ENCODE measurements at regions not wholly inside any gene's neighbourhood (a gene's known extent, or its start where the extent isn't known, plus 50 kb on each side); places are given as distances from the start of the nearest gene placed in this dataset.

DNA sequence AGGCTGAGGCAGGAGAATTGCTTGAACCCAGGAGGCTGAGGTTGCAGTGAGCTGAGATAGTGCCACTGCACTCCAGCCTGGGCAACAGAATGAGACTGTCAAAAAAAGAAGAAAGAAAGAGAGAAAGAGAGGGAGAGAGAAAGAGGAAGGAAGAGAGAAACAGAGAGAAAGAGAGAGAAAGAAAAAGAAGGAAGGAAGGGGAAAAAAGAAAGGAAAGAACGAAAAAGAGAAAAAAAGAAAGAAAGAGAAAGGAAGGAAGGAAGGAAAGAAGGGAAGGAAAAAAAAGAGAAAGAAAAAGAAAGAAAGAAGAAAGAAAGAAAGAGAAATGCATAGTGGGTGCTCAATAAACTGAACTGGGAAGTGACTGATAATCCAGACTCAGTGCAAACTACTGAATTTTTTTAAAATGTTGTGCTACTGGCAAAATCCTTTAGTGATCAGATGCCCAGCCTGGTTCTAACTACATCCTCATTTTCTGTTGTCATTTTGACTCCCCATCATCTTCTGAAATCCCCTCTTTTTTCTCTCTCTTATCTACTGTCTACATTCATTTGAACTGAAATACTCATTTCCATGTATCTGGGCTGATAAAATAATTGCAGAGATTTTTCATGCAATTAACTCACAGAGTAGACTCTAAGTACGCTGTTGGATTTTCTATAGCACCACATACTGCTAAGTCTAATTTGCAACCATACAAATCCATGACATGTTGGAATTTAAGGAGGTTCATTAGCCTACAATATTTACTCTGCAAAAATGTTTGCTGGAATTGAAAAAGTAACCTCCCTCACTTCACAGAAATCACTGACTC is 85.3 kb upstream of the HIVEP1 start:
- no peak for DNase-seq (ENCODE audit: low read depth)

DNA sequence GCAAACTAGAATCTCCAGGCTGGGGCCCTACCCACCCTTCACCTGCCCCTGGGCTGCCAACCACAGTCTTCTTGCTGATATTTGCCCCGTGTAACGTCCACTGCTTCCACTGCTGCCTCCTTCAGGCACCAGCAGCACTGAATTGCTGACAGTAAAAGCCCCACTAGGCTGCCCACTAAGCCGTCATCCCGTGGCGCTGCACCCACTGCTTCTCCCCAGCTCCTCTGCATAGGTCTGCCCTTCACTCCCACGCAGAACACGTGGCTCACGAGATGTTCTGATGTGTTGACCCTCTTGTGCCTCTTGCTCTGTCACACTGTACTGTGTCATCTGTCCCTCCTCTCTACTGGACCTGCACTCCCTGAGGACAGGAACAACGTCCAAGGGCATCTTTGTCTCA is 86.3 kb upstream of the HIVEP1 start:
- DNase-seq (ENCODE audit: low read depth): no peak

DNA sequence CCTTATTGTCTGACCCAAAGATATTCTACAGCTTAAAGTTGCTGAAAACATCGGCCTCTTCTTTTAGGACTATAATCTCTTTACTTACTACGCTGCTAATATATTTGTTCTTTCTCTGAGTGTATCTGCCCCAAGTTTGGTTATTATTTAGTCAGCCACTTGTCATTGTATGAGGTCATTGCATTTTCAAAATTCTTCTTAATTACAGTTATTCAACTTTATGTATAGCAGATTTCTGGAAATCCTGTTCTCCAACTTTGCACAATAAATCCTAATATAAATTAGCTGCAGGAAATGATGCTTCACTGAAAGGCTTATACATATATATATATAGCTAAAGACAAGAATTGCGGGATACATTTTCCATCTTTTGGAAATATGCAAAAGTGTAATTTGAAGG is 88.5 kb upstream of the HIVEP1 start:
- no peak for DNase-seq (ENCODE audit: low read depth)

DNA sequence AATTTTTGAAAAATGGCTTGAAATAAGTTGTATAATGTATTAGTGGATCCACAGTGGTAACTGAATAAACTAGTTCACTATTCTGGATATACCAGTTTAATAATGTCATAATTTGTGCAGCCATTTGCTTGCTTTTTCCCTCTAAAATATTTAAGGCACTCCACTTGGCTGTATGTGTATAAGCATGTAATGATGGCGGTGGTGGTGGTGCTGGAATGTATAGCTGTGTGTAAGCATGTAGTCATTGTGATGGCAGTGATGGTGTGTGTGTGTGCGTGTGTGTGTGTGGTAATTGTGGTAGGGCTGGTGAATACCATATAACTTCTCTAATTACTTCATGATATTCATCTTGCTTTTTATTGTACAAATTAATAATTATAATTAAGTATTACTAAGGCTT is 89.2 kb upstream of the HIVEP1 start:
- no peak for DNase-seq (ENCODE audit: low read depth)

GRCh38 chr6:11921751-11922150 is 90.4 kb upstream of the HIVEP1 start:
- no peak for DNase-seq (ENCODE audit: low read depth)

DNA sequence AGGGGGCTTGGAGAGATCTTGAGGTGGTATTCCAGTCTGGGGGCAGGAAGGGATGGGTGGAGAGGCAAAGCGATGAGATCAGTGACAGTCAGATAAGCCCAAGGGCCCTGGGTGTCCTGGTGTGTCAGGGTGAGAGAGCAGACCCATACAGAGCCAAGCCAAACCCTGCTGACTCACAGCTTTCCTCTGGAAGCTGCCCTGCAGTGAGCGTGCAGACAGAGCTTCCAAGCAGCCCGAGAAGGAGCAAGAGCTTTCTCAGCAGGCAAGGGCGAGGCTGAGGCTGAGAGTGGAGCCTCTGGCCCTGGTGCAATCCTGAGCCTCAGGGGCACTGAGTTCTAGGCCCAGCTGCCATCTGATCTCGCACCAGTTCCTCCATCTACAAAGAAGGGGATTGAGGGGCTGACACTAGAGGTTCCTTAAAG is 91.1 kb upstream of the HIVEP1 start:
- DNase-seq (ENCODE audit: low read depth): peak; percentile 92

GRCh38 chr6:11920566-11920965 is 91.5 kb upstream of the HIVEP1 start:
- DNase-seq (ENCODE audit: low read depth): no peak

DNA sequence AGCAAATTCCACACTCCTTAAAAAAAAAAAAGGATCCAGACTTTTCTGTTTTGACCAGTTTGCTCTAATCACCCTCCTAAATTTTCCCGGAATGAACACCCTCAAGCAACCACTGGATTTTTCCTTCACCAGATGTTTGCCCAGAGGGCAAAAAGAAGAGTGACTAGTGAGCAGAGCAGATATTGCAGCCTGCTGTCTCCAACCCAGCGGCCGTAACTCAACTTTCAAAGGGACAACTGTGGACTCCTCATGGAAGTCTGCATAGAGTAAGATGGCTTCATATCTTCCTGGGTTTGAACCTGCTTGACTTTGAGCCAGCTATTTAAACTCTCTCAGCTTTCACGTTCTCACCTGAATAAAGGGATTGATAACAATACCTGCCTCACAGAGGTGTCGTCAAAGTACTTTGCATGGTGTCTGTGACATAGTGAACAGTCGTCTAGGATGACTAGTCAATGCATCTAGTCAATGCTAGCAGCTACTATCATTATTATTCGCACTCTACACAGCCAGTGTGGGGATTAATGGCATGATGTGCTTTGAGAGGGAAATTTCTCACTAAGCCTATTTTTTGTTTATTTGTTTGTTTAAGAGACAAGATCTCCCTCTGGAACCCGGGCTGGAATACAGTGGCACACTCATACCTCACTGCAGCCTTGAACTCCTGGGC is 92.2 kb upstream of the HIVEP1 start:
- DNase-seq (ENCODE audit: low read depth): no peak

DNA sequence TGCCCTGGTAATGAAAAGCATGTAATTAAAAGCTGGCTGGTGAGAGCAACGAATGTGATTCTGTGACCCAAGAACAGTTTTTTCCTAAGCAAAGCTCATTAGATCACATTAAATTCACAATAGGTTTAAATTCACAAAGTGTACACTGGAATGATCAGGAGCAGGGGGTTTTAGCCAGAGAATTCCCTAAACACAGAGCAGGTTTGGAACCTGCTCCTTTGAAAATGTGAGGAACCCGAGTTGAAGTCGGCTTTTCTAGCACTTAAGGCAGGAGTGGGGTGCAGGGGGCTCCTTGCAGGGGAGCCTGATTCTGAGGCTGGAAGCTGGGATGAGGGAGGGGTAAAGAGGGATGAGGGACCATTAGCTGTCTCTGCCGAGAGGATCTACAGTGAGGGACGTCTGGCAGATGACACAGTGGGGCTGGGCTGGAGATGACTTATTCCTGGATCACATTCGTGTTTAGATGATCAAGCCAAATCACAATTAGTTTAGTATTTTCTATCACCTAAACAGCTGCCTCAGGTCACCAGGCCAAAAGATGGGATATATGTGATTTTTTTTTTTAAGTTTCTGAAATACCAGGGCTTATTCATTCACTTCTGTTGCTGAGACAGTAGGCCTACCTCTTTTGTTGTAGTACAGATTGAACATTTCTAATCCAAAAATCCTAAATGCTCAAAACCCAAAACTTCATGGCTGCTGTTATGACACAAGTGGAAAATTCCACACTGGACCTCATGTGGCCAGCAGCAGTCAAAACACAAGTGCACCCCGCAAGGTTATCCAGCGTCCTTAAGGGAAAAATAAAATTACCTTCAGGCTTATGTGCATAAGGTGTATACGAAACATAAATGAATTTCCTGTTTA is 93.1 kb upstream of the HIVEP1 start:
- DNase-seq (ENCODE audit: low read depth): no peak

- DNase-seq (ENCODE audit: low read depth): peak; percentile 79
These were observed 94.0 kb upstream of the HIVEP1 start for GRCh38 chr6:11917951-11918738.

DNA sequence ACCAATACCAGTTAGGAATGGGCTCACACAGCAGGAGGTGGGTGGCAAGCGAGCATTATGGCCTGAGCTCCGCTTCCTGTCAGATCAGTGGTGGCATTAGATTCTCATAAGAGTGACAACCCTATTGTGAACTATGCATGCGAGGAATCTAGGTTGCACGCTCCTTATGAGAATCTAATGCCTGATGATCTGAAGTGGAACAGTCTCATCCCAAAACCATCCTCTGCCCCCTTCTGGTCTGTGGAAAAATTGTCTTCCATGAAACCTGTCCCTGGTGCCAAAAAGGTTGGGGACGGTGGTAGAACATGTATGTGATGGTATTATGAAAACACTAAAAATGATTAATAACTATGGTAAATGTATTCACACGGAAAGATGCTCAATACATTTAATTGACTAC is 99.7 kb upstream of the HIVEP1 start:
- DNase-seq (ENCODE audit: low read depth): no peak

DNA sequence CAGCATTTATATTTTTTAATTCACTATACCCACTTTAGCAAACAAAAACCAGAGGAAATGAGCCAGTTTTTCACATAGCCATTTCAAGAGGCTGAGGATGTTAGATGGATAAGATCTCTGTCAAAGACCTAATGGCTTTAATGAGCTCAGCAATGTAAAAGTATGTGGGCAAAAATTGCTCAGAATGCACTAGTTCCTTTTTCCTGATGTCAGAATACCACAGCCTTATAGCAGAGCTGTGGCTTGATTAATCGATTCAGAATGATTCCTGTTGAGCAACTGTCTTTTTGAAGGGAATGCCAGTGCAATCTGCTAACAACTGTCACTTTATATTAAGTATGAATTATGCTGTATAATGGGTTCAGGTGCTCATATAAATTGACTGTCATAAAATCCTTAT is 100.6 kb upstream of the HIVEP1 start:
- peak; percentile 43 for DNase-seq (ENCODE audit: low read depth)

- peak; percentile 84 for DNase-seq (ENCODE audit: low read depth)
These were observed 102.4 kb upstream of the HIVEP1 start for GRCh38 chr6:11909696-11910132.

- DNase-seq (ENCODE audit: low read depth): no peak
These were observed 103.5 kb upstream of the HIVEP1 start for GRCh38 chr6:11908436-11909105.

DNA sequence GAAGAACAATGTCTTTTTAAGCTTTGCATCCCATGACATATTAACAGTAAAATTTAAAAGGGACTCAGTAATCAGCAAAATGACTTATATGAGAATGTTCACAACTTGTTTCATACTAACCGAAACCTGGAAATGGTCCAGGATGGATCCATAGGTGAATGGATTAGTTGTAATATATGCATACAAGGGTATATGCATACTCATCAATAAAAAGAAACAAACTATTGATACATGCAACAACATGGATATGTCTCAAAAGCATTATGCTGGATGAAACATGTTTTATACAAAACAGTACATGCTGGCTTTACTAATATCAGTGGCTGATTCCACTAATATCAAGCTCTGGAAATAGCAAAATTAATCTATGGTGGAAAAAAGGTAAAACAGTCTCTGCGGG is 108.5 kb upstream of the HIVEP1 start:
- DNase-seq (ENCODE audit: low read depth): no peak

GRCh38 chr6:11902527-11902926 is 109.6 kb upstream of the HIVEP1 start:
- DNase-seq (ENCODE audit: low read depth): no peak

GRCh38 chr6:11900662-11901598 is 111.2 kb upstream of the HIVEP1 start:
- no peak for DNase-seq (ENCODE audit: low read depth)

- DNase-seq (ENCODE audit: low read depth): no peak
These were observed 112.5 kb upstream of the HIVEP1 start for GRCh38 chr6:11899645-11900044.

DNA sequence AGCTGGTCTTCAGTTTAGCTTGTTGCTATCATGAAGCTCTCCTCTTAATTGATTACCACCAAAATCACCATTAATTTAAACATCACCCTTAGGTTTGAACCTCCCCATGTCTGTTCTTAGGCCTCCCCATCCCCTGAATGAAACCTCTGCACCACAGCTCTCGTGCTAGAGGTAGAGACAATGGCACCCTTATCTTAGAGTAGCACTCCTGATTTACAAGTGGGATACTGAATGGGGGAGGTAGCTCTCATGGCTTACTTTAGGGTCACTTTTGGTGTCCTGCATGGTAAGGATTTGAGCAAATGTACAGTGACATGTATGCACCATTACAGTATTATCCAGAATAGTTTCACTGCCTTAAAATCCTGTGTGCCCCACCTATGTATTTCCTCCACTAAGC is 115.6 kb upstream of the ADTRP start:
- DNase-seq (ENCODE audit: low read depth): no peak

DNA sequence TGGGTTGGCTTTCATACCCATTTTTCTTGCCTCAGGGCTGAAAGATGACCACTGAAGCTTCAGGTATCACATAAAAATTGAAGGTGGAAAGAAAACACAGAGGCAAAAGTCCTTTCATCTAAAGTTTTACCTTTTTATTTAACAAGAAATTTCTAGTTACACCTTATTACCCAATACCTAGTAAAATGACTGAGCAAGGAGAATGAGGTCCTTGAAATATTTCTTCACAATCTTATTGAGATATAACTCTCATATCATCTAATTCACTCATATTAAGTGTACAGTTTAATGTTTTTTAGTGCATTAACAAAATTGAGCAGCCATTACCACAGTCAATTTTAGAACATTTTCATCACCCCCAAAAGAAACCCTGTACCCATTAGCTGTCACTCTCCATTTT is 112.9 kb upstream of the ADTRP start:
- no peak for DNase-seq (ENCODE audit: low read depth)

All from iris pigment epithelial cell (primary cell).